ENCODE measurements at regions not wholly inside any gene's neighbourhood (a gene's known extent, or its start where the extent isn't known, plus 50 kb on each side); places are given as distances from the start of the nearest gene placed in this dataset.

DNA sequence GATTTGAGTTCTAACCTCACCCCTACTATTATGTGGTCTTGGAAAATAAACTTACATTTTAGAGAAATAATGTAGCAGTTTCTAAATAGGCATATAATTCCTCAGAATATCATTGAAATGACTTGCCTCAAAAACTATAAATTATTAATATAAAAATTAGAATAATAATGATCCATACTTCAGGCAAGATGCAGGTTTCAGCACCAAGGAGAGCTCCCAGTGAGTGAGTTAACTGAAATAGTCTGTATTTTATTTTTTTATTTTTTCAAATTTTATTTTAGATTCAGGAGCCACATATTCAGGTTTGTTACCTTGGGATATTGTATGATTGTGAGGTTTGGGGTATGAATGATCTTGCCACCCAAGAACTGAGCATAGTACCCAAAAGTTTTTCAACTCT lies 472.2 kb upstream of the DCC start:
- H3K27ac ChIP-seq (ENCODE audit: low read depth in 1 of 2, low read length in 2 of 2) = no peak overlapping the region
- no peak overlapping the region for H3K4me3 ChIP-seq (ENCODE audit: low read length in 2 of 2)
- no peak for ATAC-seq (ENCODE audit: low FRiP score)
- intact Hi-C loops (cut with DNase I) = no loop called here
- no peaks in the 10 kb centered on the region for H3K27me3 ChIP-seq (ENCODE audit: control insufficient read depth in 1 of 2, insufficient read depth in 2 of 2, low read length in 1 of 2)
- no peaks in the 10 kb centered on the region for H3K36me3 ChIP-seq (ENCODE audit: control insufficient read depth in 1 of 2, insufficient read depth in 2 of 2, low read length in 1 of 2)
- no peak for DNase-seq
- no peaks in the 10 kb centered on the region for H3K4me1 ChIP-seq (ENCODE audit: control insufficient read depth in 1 of 2, insufficient read depth in 2 of 2, low read length in 2 of 2)
- H3K9me3 ChIP-seq (ENCODE audit: control insufficient read depth, low read length) = no peaks in the 10 kb centered on the region

DNA sequence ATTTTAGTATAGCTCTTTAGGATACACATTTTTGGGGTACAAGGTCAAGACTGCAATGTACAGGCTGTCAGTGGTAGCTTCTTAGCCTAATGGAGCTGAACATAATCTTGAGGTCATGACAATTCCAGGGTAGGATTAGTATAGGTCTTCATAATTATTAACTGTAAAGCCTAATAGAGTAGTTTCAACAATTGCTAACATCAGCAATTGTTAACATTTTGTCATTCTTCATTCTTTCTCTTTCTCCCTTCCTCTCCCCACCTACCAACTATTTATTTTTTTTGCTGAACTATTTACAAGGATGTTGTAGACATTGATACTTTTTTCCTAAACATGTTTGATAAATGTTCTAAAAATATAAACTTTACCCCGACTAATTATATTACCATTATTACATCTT lies 461.3 kb upstream of the DCC start:
- 88 to 93% methylated on average over 1 of the region's 1 CpG for WGBS, 2 donors
- H3K36me3 ChIP-seq (ENCODE audit: control insufficient read depth in 1 of 2, insufficient read depth in 2 of 2, low read length in 1 of 2) = no peaks in the 10 kb centered on the region
- ATAC-seq (ENCODE audit: low FRiP score) = no peak
- intact Hi-C loops (cut with DNase I) = no loop called here
- H3K9me3 ChIP-seq (ENCODE audit: control insufficient read depth, low read length) = peaks cover 3% of the 10 kb centered on the region
- no peak overlapping the region for H3K27ac ChIP-seq (ENCODE audit: low read depth in 1 of 2, low read length in 2 of 2)
- H3K27me3 ChIP-seq (ENCODE audit: control insufficient read depth in 1 of 2, insufficient read depth in 2 of 2, low read length in 1 of 2) = no peaks in the 10 kb centered on the region
- no peaks in the 10 kb centered on the region for H3K4me1 ChIP-seq (ENCODE audit: control insufficient read depth in 1 of 2, insufficient read depth in 2 of 2, low read length in 2 of 2)
- DNase-seq = no peak
- no peak overlapping the region for H3K4me3 ChIP-seq (ENCODE audit: low read length in 2 of 2)

DNA sequence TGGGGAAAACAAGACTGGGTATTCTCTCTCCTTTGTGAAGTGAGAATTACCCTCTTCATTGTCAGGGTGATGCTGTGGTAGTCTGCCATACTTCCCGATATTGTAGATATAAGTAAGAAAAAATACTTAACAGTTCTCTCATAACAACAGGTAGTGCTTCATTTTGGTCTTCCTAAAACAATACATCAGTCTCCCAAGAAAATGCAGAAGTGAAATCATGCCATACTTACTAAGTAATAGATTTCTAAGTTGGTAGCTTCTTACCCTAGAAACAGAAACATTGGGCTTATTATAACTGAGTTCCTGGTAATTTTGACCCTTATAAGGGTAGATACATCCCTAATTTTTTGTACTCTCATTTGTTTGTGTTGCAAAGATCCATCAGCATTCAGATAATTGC lies 460.7 kb upstream of the DCC start:
- 80 to 83% methylated on average over 1 of the region's 1 CpG for WGBS, 2 donors
- ATAC-seq (ENCODE audit: low FRiP score) (no peak), DNase-seq (no peak)
- Histone ChIP-seq H3K27ac (ENCODE audit: low read depth in 1 of 2, low read length in 2 of 2) (no peak overlapping the region), H3K4me1 (ENCODE audit: control insufficient read depth in 1 of 2, insufficient read depth in 2 of 2, low read length in 2 of 2) (no peaks in the 10 kb centered on the region), H3K4me3 (ENCODE audit: low read length in 2 of 2) (no peak overlapping the region), H3K27me3 (ENCODE audit: control insufficient read depth in 1 of 2, insufficient read depth in 2 of 2, low read length in 1 of 2) (no peaks in the 10 kb centered on the region), H3K9me3 (ENCODE audit: control insufficient read depth, low read length) (no peaks in the 10 kb centered on the region), H3K36me3 (ENCODE audit: control insufficient read depth in 1 of 2, insufficient read depth in 2 of 2, low read length in 1 of 2) (no peaks in the 10 kb centered on the region)
- intact Hi-C loops (cut with DNase I) = no loop called here

DNA sequence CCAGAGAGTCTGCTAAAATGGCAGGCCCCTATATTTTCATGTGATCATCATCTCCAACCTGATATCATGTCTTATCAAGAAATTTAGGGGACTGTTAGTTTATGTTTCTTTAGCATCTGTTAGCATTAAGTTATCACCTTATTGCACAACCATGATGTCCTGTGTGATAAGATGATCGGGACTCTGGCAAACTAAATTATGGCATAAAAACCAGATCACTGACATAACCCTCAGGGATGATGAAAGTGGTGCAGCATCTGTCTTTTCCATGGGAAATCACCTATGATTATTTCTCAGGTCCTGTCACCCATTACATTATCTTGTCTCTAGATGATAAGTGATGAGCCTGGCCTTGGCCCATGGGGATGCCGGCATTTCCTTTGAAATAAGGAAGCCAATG lies 458.6 kb upstream of the DCC start:
- ATAC-seq (ENCODE audit: low FRiP score) (no peak), DNase-seq (no peak)
- H3K36me3 ChIP-seq (ENCODE audit: control insufficient read depth in 1 of 2, insufficient read depth in 2 of 2, low read length in 1 of 2) = no peaks in the 10 kb centered on the region
- H3K27me3 ChIP-seq (ENCODE audit: control insufficient read depth in 1 of 2, insufficient read depth in 2 of 2, low read length in 1 of 2) = no peaks in the 10 kb centered on the region
- no peaks in the 10 kb centered on the region for H3K9me3 ChIP-seq (ENCODE audit: control insufficient read depth, low read length)
- 90 to 93% methylated on average over 2 of the region's 2 CpGs for WGBS, 2 donors
- H3K27ac ChIP-seq (ENCODE audit: low read depth in 1 of 2, low read length in 2 of 2) = no peak overlapping the region
- no peak overlapping the region for H3K4me3 ChIP-seq (ENCODE audit: low read length in 2 of 2)
- H3K4me1 ChIP-seq (ENCODE audit: control insufficient read depth in 1 of 2, insufficient read depth in 2 of 2, low read length in 2 of 2) = no peaks in the 10 kb centered on the region
- intact Hi-C loops (cut with DNase I) = no loop called here

DNA sequence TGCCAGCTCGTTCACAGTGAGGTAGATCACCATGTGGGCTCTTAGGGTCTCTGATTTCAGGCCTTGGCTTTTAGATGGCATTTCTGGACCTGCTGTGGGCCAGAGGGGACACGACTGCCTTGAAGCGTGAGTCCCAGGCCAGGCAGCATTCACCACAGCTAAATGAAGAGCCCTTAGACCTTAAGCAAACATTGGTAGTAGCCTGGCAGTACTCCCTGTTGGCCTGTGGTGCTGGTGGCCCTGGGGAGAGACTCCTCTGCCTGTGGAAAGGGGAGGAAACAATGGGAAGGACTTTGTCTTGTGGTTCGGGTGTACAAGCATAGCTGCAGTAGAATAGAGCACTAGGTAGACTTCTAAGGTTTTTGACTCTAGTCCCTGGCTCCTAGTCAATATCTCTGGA lies 456.0 kb upstream of the DCC start:
- H3K4me1 ChIP-seq (ENCODE audit: control insufficient read depth in 1 of 2, insufficient read depth in 2 of 2, low read length in 2 of 2) = no peaks in the 10 kb centered on the region
- no peak overlapping the region for H3K4me3 ChIP-seq (ENCODE audit: low read length in 2 of 2)
- intact Hi-C loops (cut with DNase I) = no loop called here
- no peaks in the 10 kb centered on the region for H3K27me3 ChIP-seq (ENCODE audit: control insufficient read depth in 1 of 2, insufficient read depth in 2 of 2, low read length in 1 of 2)
- H3K27ac ChIP-seq (ENCODE audit: low read depth in 1 of 2, low read length in 2 of 2) = no peak overlapping the region
- WGBS, 2 donors = 71 to 73% methylated on average over 4 of the region's 4 CpGs
- DNase-seq (no peak), ATAC-seq (ENCODE audit: low FRiP score) (no peak)
- no peaks in the 10 kb centered on the region for H3K9me3 ChIP-seq (ENCODE audit: control insufficient read depth, low read length)
- H3K36me3 ChIP-seq (ENCODE audit: control insufficient read depth in 1 of 2, insufficient read depth in 2 of 2, low read length in 1 of 2) = no peaks in the 10 kb centered on the region

DNA sequence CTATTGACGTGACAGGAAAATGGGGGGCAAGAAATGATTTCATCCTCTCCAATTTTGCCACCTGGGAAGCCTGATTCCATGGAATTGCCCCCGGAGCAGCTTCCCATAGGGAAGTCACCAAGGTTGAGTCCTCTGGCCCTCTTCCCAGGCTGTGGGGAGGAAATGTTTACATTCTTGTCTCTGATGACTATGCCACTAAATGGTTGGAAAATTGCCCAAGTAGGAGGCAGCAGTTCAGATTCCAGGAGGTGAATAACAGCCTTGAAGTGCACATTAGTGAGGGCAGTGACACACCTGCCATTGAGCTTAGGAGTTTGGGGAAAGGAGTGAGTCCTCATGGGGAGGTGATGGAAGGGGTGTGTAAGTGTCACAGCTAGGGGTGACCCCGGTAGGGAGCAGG lies 449.2 kb upstream of the DCC start:
- intact Hi-C loops (cut with DNase I) = no loop called here

DNA sequence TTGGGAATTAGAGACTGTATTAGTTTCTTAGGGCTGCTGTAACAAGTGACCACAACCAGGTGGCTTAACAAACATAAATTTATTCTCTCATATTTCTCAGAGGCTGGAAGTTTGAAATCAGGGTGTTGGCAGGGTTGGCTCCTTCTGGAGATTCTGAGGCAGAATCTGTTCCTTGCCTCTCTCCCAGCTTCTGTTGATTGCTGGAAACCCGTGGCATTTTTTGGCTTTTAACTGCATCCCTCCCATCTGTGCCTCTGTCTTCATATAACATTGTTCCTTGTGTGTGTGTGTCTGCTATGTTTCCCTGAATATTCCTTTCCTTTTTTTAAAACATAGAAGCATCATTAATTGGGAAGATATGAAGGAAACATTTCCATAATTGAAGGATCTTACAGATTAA lies 448.1 kb upstream of the DCC start:
- H3K4me1 ChIP-seq (ENCODE audit: control insufficient read depth in 1 of 2, insufficient read depth in 2 of 2, low read length in 2 of 2) = no peaks in the 10 kb centered on the region
- intact Hi-C loops (cut with DNase I) = no loop called here
- WGBS, 2 donors = 58 to 64% methylated on average over 1 of the region's 1 CpG
- H3K27me3 ChIP-seq (ENCODE audit: control insufficient read depth in 1 of 2, insufficient read depth in 2 of 2, low read length in 1 of 2) = no peaks in the 10 kb centered on the region
- no peak for DNase-seq
- H3K4me3 ChIP-seq (ENCODE audit: low read length in 2 of 2) = no peak overlapping the region
- H3K27ac ChIP-seq (ENCODE audit: low read depth in 1 of 2, low read length in 2 of 2) = no peak overlapping the region
- no peaks in the 10 kb centered on the region for H3K36me3 ChIP-seq (ENCODE audit: control insufficient read depth in 1 of 2, insufficient read depth in 2 of 2, low read length in 1 of 2)
- H3K9me3 ChIP-seq (ENCODE audit: control insufficient read depth, low read length) = no peaks in the 10 kb centered on the region
- ATAC-seq (ENCODE audit: low FRiP score) = no peak

More for the DNA sequence above, 449.2 kb upstream of the DCC start:
- Histone ChIP-seq H3K4me3 (ENCODE audit: low read length in 2 of 2) (no peak overlapping the region), H3K4me1 (ENCODE audit: control insufficient read depth in 1 of 2, insufficient read depth in 2 of 2, low read length in 2 of 2) (no peaks in the 10 kb centered on the region), H3K27me3 (ENCODE audit: control insufficient read depth in 1 of 2, insufficient read depth in 2 of 2, low read length in 1 of 2) (no peaks in the 10 kb centered on the region), H3K27ac (ENCODE audit: low read depth in 1 of 2, low read length in 2 of 2) (no peak overlapping the region), H3K36me3 (ENCODE audit: control insufficient read depth in 1 of 2, insufficient read depth in 2 of 2, low read length in 1 of 2) (no peaks in the 10 kb centered on the region), H3K9me3 (ENCODE audit: control insufficient read depth, low read length) (no peaks in the 10 kb centered on the region)
- 54% methylated on average over 3 of the region's 3 CpGs for WGBS, 2 donors
- DNase-seq (no peak), ATAC-seq (ENCODE audit: low FRiP score) (no peak)

DNA sequence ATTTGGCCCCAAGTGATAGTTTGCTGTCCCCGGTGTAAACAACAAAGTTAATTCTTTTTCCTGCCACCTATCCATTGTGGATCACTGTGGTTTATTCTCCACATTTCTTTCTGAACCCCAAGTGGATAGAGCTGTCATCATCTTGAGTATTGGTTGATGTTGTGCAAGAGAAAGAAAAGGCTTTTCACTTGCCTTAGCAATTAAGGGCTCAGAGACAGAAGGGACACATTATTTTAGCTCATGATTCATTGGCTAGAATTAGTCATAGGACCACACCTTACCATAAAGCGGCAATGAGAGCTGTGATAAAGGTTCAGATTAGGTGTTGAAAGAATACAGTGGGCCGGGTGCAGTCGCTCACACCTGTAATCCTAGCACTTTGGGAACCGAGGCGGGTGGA lies 442.1 kb upstream of the DCC start:
- intact Hi-C loops (cut with DNase I) = no loop called here
- WGBS, 2 donors = 81 to 87% methylated on average over 6 of the region's 6 CpGs
- DNase-seq = no peak

DNA sequence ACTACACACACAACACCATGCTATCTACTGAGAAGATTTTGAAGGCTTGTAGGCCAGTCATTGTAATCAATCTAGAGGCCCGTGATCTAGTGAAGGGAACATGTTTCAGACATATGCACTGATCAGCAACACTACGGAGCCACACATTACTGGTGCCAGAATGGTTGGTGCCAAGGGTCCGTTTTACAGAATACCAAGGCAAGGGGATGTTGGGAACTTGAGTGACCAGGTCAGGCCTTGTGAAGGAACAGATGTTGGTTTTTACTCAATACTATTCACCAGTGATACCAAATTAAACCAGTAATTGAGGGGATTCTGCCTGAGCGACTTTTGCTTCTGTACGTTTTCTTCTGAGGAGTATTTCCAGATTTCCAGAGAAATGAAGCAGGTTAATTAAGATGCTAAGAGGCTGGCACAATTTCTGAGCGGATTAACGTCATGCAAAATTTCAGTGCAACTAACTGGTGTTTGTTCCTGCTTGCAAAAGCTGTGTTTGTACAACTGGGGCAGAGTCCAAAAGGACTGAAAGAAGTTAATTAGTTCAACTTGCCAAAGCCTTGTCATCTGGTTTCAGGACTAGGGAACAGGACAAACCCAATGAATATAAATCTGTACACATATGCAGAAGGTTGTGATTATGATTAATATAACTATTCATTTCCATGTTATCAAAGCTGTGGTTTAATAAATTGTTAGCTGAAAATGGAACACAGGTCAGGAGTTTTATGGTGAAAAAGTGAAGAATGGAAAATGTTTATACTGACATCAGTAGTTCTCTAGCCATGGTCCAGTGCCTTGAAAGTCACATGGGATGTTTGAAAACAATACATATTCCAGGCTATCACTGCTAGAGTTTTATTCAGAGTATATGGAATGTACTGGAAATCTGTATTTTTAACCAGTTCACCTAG lies 432.1 kb upstream of the DCC start:
- ATAC-seq (ENCODE audit: low FRiP score) (no peak), DNase-seq (no peak)
- Histone ChIP-seq H3K27ac (ENCODE audit: low read depth in 1 of 2, low read length in 2 of 2) (no peak overlapping the region), H3K36me3 (ENCODE audit: control insufficient read depth in 1 of 2, insufficient read depth in 2 of 2, low read length in 1 of 2) (no peaks in the 10 kb centered on the region), H3K4me3 (ENCODE audit: low read length in 2 of 2) (no peak overlapping the region), H3K27me3 (ENCODE audit: control insufficient read depth in 1 of 2, insufficient read depth in 2 of 2, low read length in 1 of 2) (no peaks in the 10 kb centered on the region), H3K4me1 (ENCODE audit: control insufficient read depth in 1 of 2, insufficient read depth in 2 of 2, low read length in 2 of 2) (no peaks in the 10 kb centered on the region), H3K9me3 (ENCODE audit: control insufficient read depth, low read length) (no peaks in the 10 kb centered on the region)
- WGBS, 2 donors = 71 to 72% methylated on average over 7 of the region's 7 CpGs
- intact Hi-C loops (cut with DNase I) = no loop called here

More for the DNA sequence above, 442.1 kb upstream of the DCC start:
- Histone ChIP-seq H3K4me3 (ENCODE audit: low read length in 2 of 2) (no peak overlapping the region), H3K4me1 (ENCODE audit: control insufficient read depth in 1 of 2, insufficient read depth in 2 of 2, low read length in 2 of 2) (no peaks in the 10 kb centered on the region), H3K27ac (ENCODE audit: low read depth in 1 of 2, low read length in 2 of 2) (no peak overlapping the region), H3K9me3 (ENCODE audit: control insufficient read depth, low read length) (no peaks in the 10 kb centered on the region), H3K36me3 (ENCODE audit: control insufficient read depth in 1 of 2, insufficient read depth in 2 of 2, low read length in 1 of 2) (no peaks in the 10 kb centered on the region), H3K27me3 (ENCODE audit: control insufficient read depth in 1 of 2, insufficient read depth in 2 of 2, low read length in 1 of 2) (no peaks in the 10 kb centered on the region)
- no peak for ATAC-seq (ENCODE audit: low FRiP score)
